ENCODE measurements at regions not wholly inside any gene's neighbourhood (a gene's known extent, or its start where the extent isn't known, plus 50 kb on each side); places are given as distances from the start of the nearest gene placed in this dataset.

- TF ChIP-seq POLR2AphosphoS5 (IDR thresholded peaks at IDR 0.05; ENCODE audit: low read depth, low read length) (no peak), TAF1 (IDR thresholded peaks at IDR 0.05; ENCODE audit: borderline replicate concordance, insufficient read depth, low read length) (no peak)
These were observed 103.8 kb downstream of the NR1D2 start for GRCh38 chr3:24048843-24049242.

All from PFSK-1 (cell line).